Skin epidermis (tissue), 12 donors: ENCODE measurements at regions not wholly inside any gene's neighbourhood (a gene's known extent, or its start where the extent isn't known, plus 50 kb on each side); places are given as distances from the start of the nearest gene placed in this dataset.

Source experiments
- H3K27ac ChIP-seq, 21 experiments: fragments of 200-600 bp; sonication (generic) in 11 of 21; one replicate each; pipeline ENCODE4 v1.5.0; 2020; ENCODE audit warnings: mild to moderate bottlenecking in 3 of 21, inconsistent platforms in 2 of 21, moderate library complexity in 2 of 21
- H3K4me3 ChIP-seq, 7 experiments: fragments of 200-600 bp; sonication (generic) in 2 of 7; one replicate each; pipeline ENCODE4 v1.5.0; 2020; ENCODE audit warnings: inconsistent platforms in 2 of 7, mild to moderate bottlenecking in 2 of 7, moderate library complexity in 1 of 7

DNA sequence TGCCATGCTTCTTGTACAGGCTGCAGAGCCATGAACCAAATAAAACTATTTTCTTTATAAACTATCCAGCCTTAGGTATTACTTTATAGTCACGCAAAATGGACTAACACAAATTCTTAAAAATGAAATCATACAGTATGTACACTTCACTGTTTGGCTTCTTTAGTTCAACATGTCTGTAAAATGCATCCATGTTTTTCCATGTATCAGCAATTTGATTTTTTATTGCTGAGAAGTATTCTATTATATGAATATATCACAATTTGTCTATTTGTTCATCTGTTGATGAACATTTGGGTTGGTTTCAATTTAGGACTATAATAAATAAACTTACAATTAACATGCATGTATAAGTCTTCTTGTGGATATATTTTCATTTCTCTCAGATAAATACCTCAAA is 182.1 kb downstream of the SCG2 start:
- H3K4me3 ChIP-seq: no peak overlapping the region
- no peak overlapping the region for H3K27ac ChIP-seq

DNA sequence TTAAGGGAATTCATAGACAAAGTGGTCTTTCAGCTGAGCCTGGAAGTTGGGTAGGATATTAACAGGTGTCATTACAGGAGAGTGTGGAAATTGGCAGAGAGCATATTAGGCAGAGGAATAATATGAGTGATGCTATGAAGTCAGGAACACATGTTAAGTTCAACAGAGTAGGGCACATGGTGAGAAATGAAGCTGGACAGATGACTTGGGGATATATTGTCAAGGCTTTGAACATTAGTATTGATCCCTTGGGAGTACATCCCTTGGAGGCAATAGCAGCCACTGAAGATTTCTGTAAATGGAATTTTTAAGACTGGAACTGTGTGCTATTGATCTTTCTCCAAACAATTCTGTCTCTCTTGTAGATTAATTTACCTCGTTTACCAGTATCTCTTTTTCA is 170.7 kb downstream of the SCG2 start:
- Histone ChIP-seq H3K4me3 (no peak overlapping the region), H3K27ac (no peak overlapping the region)

- Histone ChIP-seq H3K27ac (no peak overlapping the region), H3K4me3 (no peak overlapping the region)
Observed at GRCh38 chr2:223433461-223433860, 168.7 kb downstream of the SCG2 start.

DNA sequence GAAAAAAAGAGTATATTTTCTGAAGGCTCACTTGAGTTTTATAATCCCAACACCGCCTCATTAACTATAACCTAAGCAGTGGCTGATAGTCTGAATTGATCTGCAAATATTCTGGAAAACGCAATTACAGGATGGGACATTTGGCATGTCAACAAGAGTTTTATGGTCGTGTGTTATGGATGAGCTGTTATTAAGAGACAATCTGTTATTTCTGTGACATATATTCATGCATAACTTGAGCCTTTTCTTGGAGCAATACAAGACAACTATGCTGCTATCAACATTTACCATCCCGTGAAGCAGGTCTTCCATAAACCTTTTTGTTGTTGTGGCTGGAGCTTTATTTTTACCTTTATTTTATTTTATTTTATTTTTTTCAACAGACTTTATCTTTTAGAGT is 164.4 kb downstream of the SCG2 start:
- no peak overlapping the region for H3K4me3 ChIP-seq
- no peak overlapping the region for H3K27ac ChIP-seq

DNA sequence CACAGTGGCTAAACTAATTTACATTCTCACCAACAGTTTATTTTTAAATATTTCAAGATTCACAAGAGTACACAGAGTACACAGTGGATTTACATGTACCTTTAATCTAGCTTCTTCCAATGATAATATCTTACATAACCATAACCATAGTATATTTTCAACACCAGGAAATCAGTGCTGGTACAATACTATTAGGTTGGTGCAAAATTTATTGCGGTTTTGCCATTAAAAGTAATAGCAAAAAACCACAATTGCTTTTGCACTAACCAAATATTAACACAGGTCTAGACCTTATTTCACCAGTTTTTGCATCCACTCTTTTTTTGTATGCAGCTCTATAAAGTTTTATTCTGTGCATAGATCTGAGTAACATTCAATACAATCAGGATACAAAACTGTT is 163.0 kb downstream of the SCG2 start:
- Histone ChIP-seq H3K4me3 (no peak overlapping the region), H3K27ac (no peak overlapping the region)

DNA sequence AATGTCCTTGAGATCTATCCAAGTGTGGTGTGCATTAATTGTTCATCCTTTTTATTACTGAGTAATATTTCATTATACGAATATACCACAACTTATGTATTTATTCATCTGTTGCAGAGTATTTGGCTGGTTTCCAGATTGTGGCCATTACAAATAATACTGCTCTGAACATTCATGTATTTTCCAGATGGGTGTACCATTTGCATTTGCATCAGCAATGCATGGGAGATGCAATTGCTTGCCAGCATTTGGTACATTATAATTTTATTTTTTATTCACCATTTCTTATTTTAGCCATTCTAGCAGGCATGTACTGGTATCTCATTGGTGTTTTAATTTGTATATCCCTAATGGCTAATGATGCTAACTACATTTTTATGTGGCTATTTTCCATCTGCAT is 162.4 kb downstream of the SCG2 start:
- Histone ChIP-seq H3K27ac (no peak overlapping the region), H3K4me3 (no peak overlapping the region)

GRCh38 chr2:223442847-223443246 is 159.3 kb downstream of the SCG2 start:
- H3K4me3 ChIP-seq: no peak overlapping the region
- no peak overlapping the region for H3K27ac ChIP-seq

- no peak overlapping the region for H3K27ac ChIP-seq
- H3K4me3 ChIP-seq: no peak overlapping the region
Observed at GRCh38 chr2:223450246-223450645, 151.9 kb downstream of the SCG2 start.

- H3K4me3 ChIP-seq: no peak overlapping the region
- no peak overlapping the region for H3K27ac ChIP-seq
Observed at GRCh38 chr2:223457301-223457700, 144.9 kb downstream of the SCG2 start.

- H3K4me3 ChIP-seq: no peak overlapping the region
- H3K27ac ChIP-seq: no peak overlapping the region
Observed at GRCh38 chr2:223459328-223459939, 142.7 kb downstream of the SCG2 start.

DNA sequence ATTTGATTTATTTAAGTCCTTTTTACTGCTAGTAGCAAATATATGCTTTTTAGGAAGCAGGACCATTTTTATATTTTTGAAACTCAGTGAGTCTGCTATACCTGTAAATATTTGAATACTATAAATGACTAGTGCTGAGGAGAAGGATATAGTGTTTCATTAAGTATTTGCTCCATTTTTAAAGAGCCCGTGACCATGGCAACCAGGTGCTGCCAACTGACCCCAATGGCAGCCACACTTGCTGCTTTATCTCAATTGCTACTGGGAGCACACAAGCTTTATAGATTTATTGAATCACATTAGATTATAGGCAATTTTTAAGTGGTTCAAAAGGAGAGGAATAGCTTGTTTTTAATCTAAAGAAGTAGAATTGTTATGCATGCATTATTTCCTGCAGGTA is 142.0 kb downstream of the SCG2 start:
- Histone ChIP-seq H3K27ac (no peak overlapping the region), H3K4me3 (no peak overlapping the region)

DNA sequence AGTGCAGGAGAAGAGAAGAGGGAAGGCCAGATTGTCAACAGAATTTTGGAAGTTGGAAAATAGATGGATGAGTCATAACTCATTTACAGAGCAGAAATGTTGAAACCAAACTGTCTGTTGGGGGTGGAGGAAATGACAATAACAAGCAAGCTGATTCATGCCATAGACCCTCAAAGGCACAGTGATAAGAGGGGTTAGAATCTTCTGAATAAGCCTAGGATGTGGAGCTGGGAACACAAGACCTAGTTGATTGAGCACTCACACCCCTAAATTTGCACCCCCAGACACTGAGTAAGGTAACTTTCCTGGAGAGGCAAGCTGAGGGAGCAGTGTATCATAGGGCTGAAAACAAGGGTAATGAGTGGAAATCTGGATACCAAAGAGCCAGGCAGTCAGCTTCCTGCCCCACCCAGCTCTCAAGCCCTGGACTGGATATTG is 141.4 kb downstream of the SCG2 start:
- H3K4me3 ChIP-seq: no peak overlapping the region
- H3K27ac ChIP-seq: peak overlapping the region in 1 of 21 experiments; percentile 26

DNA sequence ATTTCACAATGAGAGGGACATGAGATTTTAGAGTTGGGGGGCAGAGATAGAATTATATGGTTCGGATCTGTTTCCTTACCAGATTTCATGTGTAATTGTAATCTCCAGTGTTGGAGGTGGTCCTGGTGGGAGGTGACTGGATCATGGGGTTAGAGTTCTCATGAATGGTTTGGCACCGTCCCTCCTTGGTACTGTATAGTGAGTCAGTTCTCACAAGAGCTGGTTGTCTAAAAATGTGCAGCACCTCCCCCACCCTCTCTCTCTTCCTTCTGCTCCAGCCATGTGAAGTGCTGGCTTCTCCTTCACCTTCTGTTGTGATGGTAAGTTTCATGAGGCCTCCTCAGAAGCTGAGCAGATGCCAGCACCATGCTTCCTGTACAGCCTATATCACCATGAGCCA is 138.1 kb downstream of the SCG2 start:
- Histone ChIP-seq H3K4me3 (no peak overlapping the region), H3K27ac (no peak overlapping the region)

DNA sequence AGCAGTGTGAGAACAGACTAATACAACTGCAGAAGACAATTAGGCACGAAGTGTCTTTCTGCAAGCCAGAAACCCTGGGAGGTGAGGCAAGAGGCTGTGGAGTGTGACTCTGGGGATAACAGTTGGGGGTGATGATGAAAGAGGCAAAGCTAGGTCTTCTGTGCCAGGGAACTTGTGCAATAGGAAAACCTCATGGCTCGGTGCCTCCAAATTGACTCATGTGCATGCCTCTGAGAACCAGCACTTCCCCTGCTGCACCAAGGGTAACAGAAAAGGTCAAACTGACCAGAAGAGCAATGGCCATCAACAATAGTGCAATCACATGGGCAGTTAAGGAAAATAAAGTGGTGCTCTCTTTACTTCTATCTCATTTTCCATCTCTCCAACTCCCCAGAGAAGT is 136.4 kb downstream of the SCG2 start:
- H3K4me3 ChIP-seq: no peak overlapping the region
- no peak overlapping the region for H3K27ac ChIP-seq

- no peak overlapping the region for H3K4me3 ChIP-seq
- no peak overlapping the region for H3K27ac ChIP-seq
Observed at GRCh38 chr2:223467196-223467595, 135.0 kb downstream of the SCG2 start.

GRCh38 chr2:223469270-223470046 is 132.7 kb downstream of the SCG2 start:
- peak overlapping the region in 6 of 21 experiments; percentile 1 to 77 (median 42) for H3K27ac ChIP-seq
- no peak overlapping the region for H3K4me3 ChIP-seq

- H3K27ac ChIP-seq: peak overlapping the region in 2 of 21 experiments; percentile 28 to 77
- no peak overlapping the region for H3K4me3 ChIP-seq
Observed at GRCh38 chr2:223470602-223471001, 131.6 kb downstream of the SCG2 start.

- Histone ChIP-seq H3K4me3 (no peak overlapping the region), H3K27ac (no peak overlapping the region)
Observed at GRCh38 chr2:223472771-223473170, 129.4 kb downstream of the SCG2 start.

GRCh38 chr2:223474893-223475292 is 127.3 kb downstream of the SCG2 start:
- Histone ChIP-seq H3K27ac (no peak overlapping the region), H3K4me3 (no peak overlapping the region)

GRCh38 chr2:223475901-223476300 is 126.3 kb downstream of the SCG2 start:
- H3K27ac ChIP-seq: no peak overlapping the region
- H3K4me3 ChIP-seq: no peak overlapping the region

DNA sequence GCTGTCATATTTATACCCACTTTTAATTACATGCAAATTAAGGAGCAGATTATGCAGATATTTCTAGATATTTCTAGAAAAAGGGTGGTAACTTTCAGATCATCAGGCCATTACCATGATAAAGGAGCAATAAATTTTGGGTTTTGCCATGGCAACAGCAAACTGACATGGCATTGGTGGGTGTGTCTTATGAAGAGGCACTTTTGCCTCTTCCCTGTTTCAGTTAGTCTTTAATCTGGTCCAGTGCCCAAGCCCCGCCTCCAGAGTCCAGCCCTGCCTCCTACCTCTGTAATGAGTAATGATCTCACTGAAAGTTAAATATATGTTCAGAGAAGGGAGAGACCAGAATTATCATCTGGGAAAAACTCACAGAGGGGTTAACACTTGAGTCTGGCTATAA is 124.8 kb downstream of the SCG2 start:
- Histone ChIP-seq H3K4me3 (no peak overlapping the region), H3K27ac (no peak overlapping the region)

- no peak overlapping the region for H3K27ac ChIP-seq
- H3K4me3 ChIP-seq: no peak overlapping the region
Observed at GRCh38 chr2:223481486-223481885, 120.7 kb downstream of the SCG2 start.
